ENCODE measurements at regions not wholly inside any gene's neighbourhood (a gene's known extent, or its start where the extent isn't known, plus 50 kb on each side); places are given as distances from the start of the nearest gene placed in this dataset.

- no peak for TF ChIP-seq CTCF (IDR thresholded peaks at IDR 0.05)
- TF ChIP-seq EZH2 (IDR thresholded peaks at IDR 0.05) = no peak
- TF ChIP-seq EZH2phosphoT487 (IDR thresholded peaks at IDR 0.05) = no peak
Observed at GRCh38 chr11:22991196-22991595, 130.9 kb upstream of the CCDC179 start.

Measured in neural progenitor cell (in vitro differentiated cells).